Neural cell (in vitro differentiated cells): ENCODE measurements at regions not wholly inside any gene's neighbourhood (a gene's known extent, or its start where the extent isn't known, plus 50 kb on each side); places are given as distances from the start of the nearest gene placed in this dataset.

Experiments used
- H2AFZ ChIP-seq: fragments of 200-600, 300-800 bp; sonication (generic), shearing (Covaris generic); 2 replicates; pipeline ENCODE4 v1.6.0; 2014; ENCODE audit warnings: low read depth, mild to moderate bottlenecking, antibody characterized with exemption, low read length, moderate library complexity
- H3F3A ChIP-seq: fragments of 200-600 bp; shearing (Covaris generic); 2 replicates; pipeline ENCODE4 v1.6.1; 2016; ENCODE audit warnings: mild to moderate bottlenecking, moderate library complexity, mixed read lengths, antibody characterized with exemption, low read length; ENCODE audit not compliant: insufficient read depth, poor library complexity, severe bottlenecking
- H3K27ac ChIP-seq: fragments of 200-600, 300-800 bp; sonication (generic), shearing (Covaris generic); 2 replicates; pipeline ENCODE4 v1.5.1; 2014; ENCODE audit warnings: mild to moderate bottlenecking, low read length, moderate library complexity
- H3K27me3 ChIP-seq: fragments of 300-800, 200-600 bp; sonication (generic), shearing (Covaris generic); 2 replicates; pipeline ENCODE4 v1.6.0; 2014; ENCODE audit warnings: mild to moderate bottlenecking, low read depth, low read length, moderate library complexity; ENCODE audit not compliant: insufficient read depth
- H3K36me3 ChIP-seq: fragments of 300-800, 200-600 bp; sonication (generic), shearing (Covaris generic); 2 replicates; pipeline ENCODE4 v1.5.1; 2014; ENCODE audit warnings: mild to moderate bottlenecking, antibody characterized with exemption, low read length, moderate library complexity; ENCODE audit not compliant: insufficient read depth
- H3K4me2 ChIP-seq: fragments of 300-800, 200-600 bp; sonication (generic), shearing (Covaris generic); 2 replicates; pipeline ENCODE4 v1.6.0; 2014; ENCODE audit warnings: mild to moderate bottlenecking, low read length
- H3K4me3 ChIP-seq: fragments of 300-800, 200-600 bp; sonication (generic), shearing (Covaris generic); 2 replicates; pipeline ENCODE4 v1.5.1; 2014; ENCODE audit warnings: mild to moderate bottlenecking, low read length, moderate library complexity
- H3K79me2 ChIP-seq: fragments of 200-600 bp; shearing (Covaris generic); replicated peaks from 2 replicates; pipeline ENCODE4 v1.6.0; 2014; ENCODE audit warnings: mild to moderate bottlenecking, low read length, moderate library complexity; ENCODE audit not compliant: insufficient read depth
- H3K9ac ChIP-seq: fragments of 300-800, 200-600 bp; sonication (generic), shearing (Covaris generic); 2 replicates; pipeline ENCODE4 v1.6.1; 2016; ENCODE audit warnings: mild to moderate bottlenecking, low read length, mixed read lengths
- H3K9me2 ChIP-seq: fragments of 200-600 bp; shearing (Covaris generic); 2 replicates; pipeline ENCODE4 v1.6.1; 2016; ENCODE audit warnings: mild to moderate bottlenecking, low read length, mixed read lengths; ENCODE audit not compliant: insufficient read depth
- H3K9me3 ChIP-seq: fragments of 200-600, 300-800 bp; sonication (generic), shearing (Covaris generic); 2 replicates; pipeline ENCODE4 v1.6.1; 2016; ENCODE audit warnings: mild to moderate bottlenecking, mixed run types, low read length, moderate library complexity, mixed read lengths
- H4K20me1 ChIP-seq: fragments of 200-600 bp; shearing (Covaris generic); 2 replicates; pipeline ENCODE4 v1.6.1; 2016; ENCODE audit warnings: mild to moderate bottlenecking, mixed run types; ENCODE audit not compliant: insufficient read depth
- EP300 ChIP-seq: fragments of 450-650 bp; conservative IDR thresholded peaks from 2 replicates; pipeline ENCODE4 v1.6.1; 2014; ENCODE audit warnings: antibody characterized with exemption, mild to moderate bottlenecking, moderate library complexity; ENCODE audit not compliant: poor library complexity, severe bottlenecking
- EZH2 ChIP-seq: fragments of 200-600, 300-800 bp; shearing (Covaris generic), sonication (generic); IDR thresholded peaks from 2 replicates; pipeline ENCODE4 v1.6.1; 2014; ENCODE audit warnings: antibody characterized with exemption, low read length, borderline replicate concordance, mild to moderate bottlenecking; ENCODE audit not compliant: insufficient read depth, poor library complexity, severe bottlenecking
- MXI1 ChIP-seq: fragments of 450-650 bp; conservative IDR thresholded peaks from 2 replicates; pipeline ENCODE4 v1.6.1; 2014; ENCODE audit warnings: antibody characterized with exemption, mild to moderate bottlenecking; ENCODE audit not compliant: poor library complexity, severe bottlenecking
- POLR2AphosphoS5 ChIP-seq: IDR thresholded peaks from 2 replicates; pipeline ENCODE4 v1.6.1; 2012
- RAD21 ChIP-seq: fragments of 450-650 bp; conservative IDR thresholded peaks from 2 replicates; pipeline ENCODE4 v1.6.1; 2014; ENCODE audit warnings: antibody characterized with exemption, mild to moderate bottlenecking, moderate library complexity
- REST ChIP-seq: IDR thresholded peaks from 2 replicates; pipeline ENCODE4 v1.6.1; 2012; ENCODE audit warnings: borderline replicate concordance
- SMC3 ChIP-seq: fragments of 450-650 bp; conservative IDR thresholded peaks from 2 replicates; pipeline ENCODE4 v1.6.1; 2014; ENCODE audit warnings: antibody characterized with exemption, mild to moderate bottlenecking, moderate library complexity; ENCODE audit not compliant: poor library complexity
- TAF1 ChIP-seq: IDR thresholded peaks from 2 replicates; pipeline ENCODE4 v1.6.1; 2012; ENCODE audit warnings: low read depth
- TF ChIP-seq, protein P1 (sequence below): fragments of 450-650 bp; IDR thresholded peaks from 2 replicates; pipeline ENCODE4 v1.5.1; 2014; ENCODE audit warnings: antibody characterized with exemption, mild to moderate bottlenecking, moderate library complexity; ENCODE audit not compliant: poor library complexity, severe bottlenecking

DNA sequence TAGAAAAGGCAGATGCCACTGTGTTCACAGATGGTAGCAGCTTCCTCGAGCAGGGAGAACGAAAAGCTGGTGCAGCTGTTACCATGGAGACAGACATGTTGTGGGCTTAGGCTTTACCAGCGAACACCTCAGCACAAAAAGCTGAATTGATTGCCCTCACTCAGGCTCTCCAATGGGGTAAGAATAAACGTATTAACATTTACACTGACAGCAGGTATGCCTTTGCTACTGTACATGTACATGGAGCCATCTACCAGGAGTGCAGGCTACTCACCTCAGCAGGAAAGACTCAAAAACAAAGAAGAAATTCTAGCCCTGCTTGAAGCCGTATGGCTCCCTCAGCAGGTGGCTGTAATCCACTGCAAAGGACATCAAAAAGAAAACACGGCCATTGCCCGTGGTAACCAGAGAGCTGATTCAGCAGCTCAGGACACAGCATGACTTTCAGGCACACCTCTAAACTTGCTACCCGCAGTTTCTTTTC is 197.7 kb downstream of the ZNF737 start:
- no peaks in the 10 kb centered on the region for H3K79me2 ChIP-seq
- no peaks in the 10 kb centered on the region for H3K36me3 ChIP-seq
- no peaks in the 10 kb centered on the region for H3F3A ChIP-seq
- peak overlapping the region; percentile 59 for H3K9ac ChIP-seq
- H3K9me3 ChIP-seq = no peaks in the 10 kb centered on the region
- H3K27me3 ChIP-seq = no peaks in the 10 kb centered on the region
- peak overlapping the region; percentile 36 for H3K4me2 ChIP-seq
- no peaks in the 10 kb centered on the region for H4K20me1 ChIP-seq
- H3K4me3 ChIP-seq = peak overlapping the region; percentile 58
- peak; percentile 65 for TF ChIP-seq POLR2AphosphoS5
- TF ChIP-seq REST = no peak
- peak; percentile 48 for TF ChIP-seq TAF1
- peak; percentile 78 for TF ChIP-seq RAD21
- peak; percentile 57 for TF ChIP-seq MXI1
- peak; percentile 79 for TF ChIP-seq EP300
- no peak for TF ChIP-seq EZH2
- TF ChIP-seq SMC3 = peak; percentile 74
- TF ChIP-seq, protein P1, sequence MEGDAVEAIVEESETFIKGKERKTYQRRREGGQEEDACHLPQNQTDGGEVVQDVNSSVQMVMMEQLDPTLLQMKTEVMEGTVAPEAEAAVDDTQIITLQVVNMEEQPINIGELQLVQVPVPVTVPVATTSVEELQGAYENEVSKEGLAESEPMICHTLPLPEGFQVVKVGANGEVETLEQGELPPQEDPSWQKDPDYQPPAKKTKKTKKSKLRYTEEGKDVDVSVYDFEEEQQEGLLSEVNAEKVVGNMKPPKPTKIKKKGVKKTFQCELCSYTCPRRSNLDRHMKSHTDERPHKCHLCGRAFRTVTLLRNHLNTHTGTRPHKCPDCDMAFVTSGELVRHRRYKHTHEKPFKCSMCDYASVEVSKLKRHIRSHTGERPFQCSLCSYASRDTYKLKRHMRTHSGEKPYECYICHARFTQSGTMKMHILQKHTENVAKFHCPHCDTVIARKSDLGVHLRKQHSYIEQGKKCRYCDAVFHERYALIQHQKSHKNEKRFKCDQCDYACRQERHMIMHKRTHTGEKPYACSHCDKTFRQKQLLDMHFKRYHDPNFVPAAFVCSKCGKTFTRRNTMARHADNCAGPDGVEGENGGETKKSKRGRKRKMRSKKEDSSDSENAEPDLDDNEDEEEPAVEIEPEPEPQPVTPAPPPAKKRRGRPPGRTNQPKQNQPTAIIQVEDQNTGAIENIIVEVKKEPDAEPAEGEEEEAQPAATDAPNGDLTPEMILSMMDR = peak; percentile 85
- H3K9me2 ChIP-seq = no peaks in the 10 kb centered on the region
- peak overlapping the region; percentile 72 for H3K27ac ChIP-seq
- H2AFZ ChIP-seq = peak overlapping the region; percentile 40

- Histone ChIP-seq H3K27ac (no peak overlapping the region), H3K4me2 (no peak overlapping the region), H2AFZ (no peak overlapping the region), H3K9ac (no peak overlapping the region), H4K20me1 (no peaks in the 10 kb centered on the region), H3K27me3 (no peaks in the 10 kb centered on the region), H3K9me3 (no peaks in the 10 kb centered on the region), H3K4me3 (no peak overlapping the region), H3K79me2 (no peaks in the 10 kb centered on the region), H3K9me2 (no peaks in the 10 kb centered on the region), H3F3A (no peaks in the 10 kb centered on the region), H3K36me3 (no peaks in the 10 kb centered on the region)
- TF ChIP-seq RAD21 (no peak), EP300 (no peak), REST (no peak), EZH2 (no peak), MXI1 (no peak), SMC3 (no peak), TAF1 (no peak), POLR2AphosphoS5 (no peak)
- TF ChIP-seq, protein P1 = no peak
Measured at GRCh38 chr19:20365146-20365545, 198.1 kb downstream of the ZNF486 start.
